HG03025 (cell line): ENCODE measurements at regions not wholly inside any gene's neighbourhood (a gene's known extent, or its start where the extent isn't known, plus 50 kb on each side); places are given as distances from the start of the nearest gene placed in this dataset.
"Not testable (repeated sequence)": the region's sequence is repeated elsewhere in the genome, so short reads cannot be mapped to it uniquely, and the experiment has no call there.

Experiments used
- ATAC-seq: cut with Tn5 transposase; IDR thresholded peaks from one replicate; pipeline ENCODE4 v1.9.1; 2021; ENCODE audit warnings: mild to moderate bottlenecking, moderate library complexity; ENCODE audit not compliant: unreplicated experiment, low FRiP score

GRCh38 chr5:98319299-98320011 is 454.0 kb upstream of the RGMB start:
- no peak for ATAC-seq

- ATAC-seq = no peak
Observed at GRCh38 chr5:98320343-98320742, 453.1 kb upstream of the RGMB start.

GRCh38 chr5:98321361-98321760 is 452.1 kb upstream of the RGMB start:
- no peak for ATAC-seq

GRCh38 chr5:98325187-98325586 is 448.3 kb upstream of the RGMB start:
- not testable (repeated sequence) for ATAC-seq

GRCh38 chr5:98328015-98328414 is 445.4 kb upstream of the RGMB start:
- no peak for ATAC-seq

- ATAC-seq = no peak
Observed at GRCh38 chr5:98330871-98331270, 442.6 kb upstream of the RGMB start.

GRCh38 chr5:98333921-98334320 is 439.5 kb upstream of the RGMB start:
- ATAC-seq = no peak

- ATAC-seq = no peak
Observed at GRCh38 chr5:98334946-98335345, 438.5 kb upstream of the RGMB start.

GRCh38 chr5:98339141-98339848 is 434.2 kb upstream of the RGMB start:
- ATAC-seq = no peak

GRCh38 chr5:98341038-98342032 is 432.1 kb upstream of the RGMB start:
- ATAC-seq = no peak

- ATAC-seq = not testable (repeated sequence)
Observed at GRCh38 chr5:98342958-98343660, 430.4 kb upstream of the RGMB start.

- no peak for ATAC-seq
Observed at GRCh38 chr5:98349251-98349989, 424.0 kb upstream of the RGMB start.

GRCh38 chr5:98349990-98350365 is 423.5 kb upstream of the RGMB start:
- ATAC-seq = no peak

- ATAC-seq = no peak
Observed at GRCh38 chr5:98354922-98355321, 418.5 kb upstream of the RGMB start.

GRCh38 chr5:98360548-98360947 is 412.9 kb upstream of the RGMB start:
- ATAC-seq = no peak

GRCh38 chr5:98363157-98363556 is 410.3 kb upstream of the RGMB start:
- ATAC-seq = no peak

- ATAC-seq = no peak
Observed at GRCh38 chr5:98364549-98364948, 408.9 kb upstream of the RGMB start.

GRCh38 chr5:98365126-98365525 is 408.3 kb upstream of the RGMB start:
- ATAC-seq = no peak

GRCh38 chr5:98368141-98368540 is 405.3 kb upstream of the RGMB start:
- no peak for ATAC-seq

- ATAC-seq = no peak
Observed at GRCh38 chr5:98372351-98372750, 401.1 kb upstream of the RGMB start.
